Activated naive CD4-positive, alpha-beta T cell treated with anti-CD3 and anti-CD28 coated beads, Interleukin-2, amount 10 ng/mL, durations not matched to agents 7 days and 5 days (primary cell): ENCODE measurements at regions not wholly inside any gene's neighbourhood (a gene's known extent, or its start where the extent isn't known, plus 50 kb on each side); places are given as distances from the start of the nearest gene placed in this dataset.
A peak's percentile ranks its signal among the peaks of the same experiment; 100 is the strongest.
"Not testable (repeated sequence)": the region's sequence is repeated elsewhere in the genome, so short reads cannot be mapped to it uniquely, and the experiment has no call there.

Experiments used
- CTCF ChIA-PET: fragments of 350-600 bp; sonication (Branson Sonifier 250); formaldehyde crosslinking; loops from one replicate; lab custom pipeline; 2021; ENCODE audit warnings: antibody characterized with exemption; lab: Charles Lee
- DNase-seq: peaks from one replicate; pipeline ENCODE4 v3.0.0-alpha.2; 2020
- H3K27ac Mint-ChIP-seq: one replicate; pipeline ENCODE4 v1.8.0; 2021; ENCODE audit warnings: mild to moderate bottlenecking, moderate library complexity, mixed read lengths
- H3K27me3 Mint-ChIP-seq: one replicate; pipeline ENCODE4 v1.8.0; 2021; ENCODE audit warnings: mild to moderate bottlenecking, mixed read lengths
- H3K36me3 Mint-ChIP-seq: one replicate; pipeline ENCODE4 v1.8.0; 2021; ENCODE audit warnings: mixed read lengths
- H3K4me1 Mint-ChIP-seq: one replicate; pipeline ENCODE4 v1.8.0; 2021; ENCODE audit warnings: mixed read lengths
- H3K4me3 Mint-ChIP-seq: one replicate; pipeline ENCODE4 v1.8.0; 2021; ENCODE audit warnings: mild to moderate bottlenecking, moderate library complexity, mixed read lengths
- H3K9me3 Mint-ChIP-seq: one replicate; pipeline ENCODE4 v1.8.0; 2021; ENCODE audit warnings: mixed read lengths

DNA sequence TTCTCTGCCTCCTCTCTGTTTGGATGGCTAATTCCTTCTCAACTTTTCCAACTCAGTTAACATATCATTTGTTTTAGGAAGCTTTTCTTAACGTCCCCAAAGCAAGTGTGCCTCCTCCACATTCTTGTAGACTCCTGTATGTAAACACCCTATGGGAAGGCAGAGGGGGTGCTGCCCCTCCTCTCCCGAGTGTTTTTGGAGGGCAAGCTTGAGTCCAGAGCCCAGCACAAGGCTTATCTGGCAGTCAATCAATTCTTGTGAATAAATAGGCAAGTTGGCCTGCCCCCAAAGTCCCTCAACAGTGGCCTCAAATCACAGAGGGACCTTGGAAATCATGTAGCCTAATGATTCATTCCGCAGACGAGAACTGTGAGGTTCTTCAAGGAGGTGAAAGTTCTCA is 305.6 kb downstream of the RPS24 start:
- CTCF ChIA-PET, result no interaction called here
- Mint-ChIP-seq H3K36me3 (no peaks in the 10 kb centered on the region), H3K27me3 (peaks cover 12% of the 10 kb centered on the region), H3K4me1 (no peaks in the 10 kb centered on the region), H3K9me3 (peaks cover 1% of the 10 kb centered on the region), H3K4me3 (no peak overlapping the region), H3K27ac (no peak overlapping the region)
- DNase-seq, result no peak

DNA sequence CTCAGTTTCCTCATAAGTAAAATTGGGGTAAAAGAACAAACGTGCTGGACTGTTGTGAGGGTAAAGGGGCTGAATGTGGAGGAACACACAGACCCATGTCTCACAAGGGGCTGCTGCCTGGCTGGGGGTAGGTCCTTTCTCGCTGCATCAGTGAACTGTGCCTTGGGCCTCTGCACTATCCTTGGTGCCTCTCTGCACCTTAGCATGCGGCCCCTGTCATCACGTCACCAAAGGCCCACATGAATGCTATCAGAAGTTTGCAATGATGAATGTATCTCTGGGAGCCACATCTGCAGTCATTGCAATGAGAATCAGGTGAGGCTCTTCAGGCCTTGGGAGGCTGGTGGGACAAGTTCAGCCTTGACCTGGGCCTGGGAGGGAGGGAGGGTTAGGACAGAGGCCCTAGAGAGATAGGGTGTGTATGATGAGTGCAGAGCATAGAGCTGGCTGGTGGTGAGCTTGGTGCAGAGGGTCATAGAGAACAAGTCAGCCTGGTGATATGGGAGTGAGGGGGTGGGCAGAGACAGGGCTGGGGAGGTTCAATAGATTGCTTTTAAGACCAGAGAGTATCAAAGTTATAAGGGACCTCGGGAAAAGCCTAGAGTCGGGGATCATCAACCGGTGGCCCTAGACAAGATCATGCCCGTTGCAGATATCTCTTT is 308.4 kb downstream of the RPS24 start:
- H3K4me1 Mint-ChIP-seq, result no peaks in the 10 kb centered on the region
- H3K27ac Mint-ChIP-seq, result no peak overlapping the region
- DNase-seq, result peak; percentile 12
- peaks cover 1% of the 10 kb centered on the region for H3K9me3 Mint-ChIP-seq
- no peak overlapping the region for H3K4me3 Mint-ChIP-seq
- CTCF ChIA-PET, result no interaction called here
- H3K36me3 Mint-ChIP-seq, result no peaks in the 10 kb centered on the region
- H3K27me3 Mint-ChIP-seq, result peaks cover 12% of the 10 kb centered on the region

DNA sequence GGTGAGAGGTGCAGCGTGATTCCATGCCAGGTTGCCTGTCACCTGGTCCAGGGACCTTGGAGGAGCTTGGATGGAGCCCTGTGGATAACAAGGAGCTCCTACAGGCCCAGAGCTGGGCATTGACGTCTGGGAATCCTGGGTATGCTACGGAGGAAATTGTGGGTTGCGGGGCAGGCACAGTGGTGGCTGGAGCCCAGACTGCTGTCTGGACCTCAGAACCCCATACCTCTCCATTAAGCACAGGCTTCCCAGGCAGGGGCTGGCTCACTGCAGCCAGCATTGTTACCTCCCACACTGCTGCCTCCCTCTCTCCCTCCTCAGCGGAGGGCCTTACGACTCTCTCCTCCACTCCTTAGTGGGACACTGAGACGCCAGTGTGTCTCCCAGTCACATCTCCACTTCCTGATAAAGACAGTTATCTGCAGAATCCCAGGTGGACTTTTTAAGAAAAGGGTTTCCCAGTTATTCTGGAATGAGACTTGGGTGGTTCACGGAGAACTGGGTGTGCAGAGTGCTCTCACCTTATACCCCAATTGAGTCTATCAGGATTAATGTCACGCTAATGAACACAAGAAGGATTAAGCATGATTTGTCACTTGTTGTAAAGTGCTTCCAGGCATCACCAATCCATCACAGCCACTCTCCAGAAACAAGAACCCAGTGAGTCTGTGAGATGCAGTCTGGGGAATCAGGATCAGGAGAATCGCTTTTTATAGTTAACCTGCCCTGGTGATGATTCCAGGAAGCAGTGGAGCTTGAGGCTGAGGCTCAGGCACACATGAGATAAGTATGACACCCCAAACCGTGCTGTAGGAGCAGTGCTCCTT is 309.4 kb downstream of the RPS24 start:
- Mint-ChIP-seq H3K4me1 (no peaks in the 10 kb centered on the region), H3K36me3 (no peaks in the 10 kb centered on the region), H3K27ac (no peak overlapping the region), H3K27me3 (peaks cover 6% of the 10 kb centered on the region), H3K9me3 (no peaks in the 10 kb centered on the region), H3K4me3 (no peak overlapping the region)
- peak; percentile 8 for DNase-seq
- CTCF ChIA-PET, result no interaction called here

DNA sequence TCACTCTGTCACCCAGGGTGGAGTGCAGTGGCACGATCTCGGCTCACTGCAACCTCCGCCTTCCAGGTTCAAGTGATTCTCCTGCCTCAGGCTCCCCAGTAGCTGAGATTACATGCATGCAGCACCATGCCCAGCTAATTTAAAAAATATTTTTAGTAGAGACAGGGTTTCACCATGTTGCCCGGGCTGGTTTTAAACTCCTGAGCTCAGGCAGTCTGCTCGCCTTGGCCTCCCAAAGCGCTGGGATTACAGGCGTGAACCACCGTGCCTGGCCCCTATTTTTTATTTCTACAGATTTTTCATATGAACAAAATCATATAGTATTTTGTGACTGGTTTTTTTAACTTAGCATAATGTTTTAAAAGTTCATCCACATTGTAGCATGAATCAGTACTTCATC is 310.6 kb downstream of the RPS24 start:
- H3K27me3 Mint-ChIP-seq, result peaks cover 11% of the 10 kb centered on the region
- H3K4me3 Mint-ChIP-seq, CTCF ChIA-PET, H3K27ac Mint-ChIP-seq, H3K36me3 Mint-ChIP-seq, H3K4me1 Mint-ChIP-seq, DNase-seq, H3K9me3 Mint-ChIP-seq: not testable (repeated sequence)

DNA sequence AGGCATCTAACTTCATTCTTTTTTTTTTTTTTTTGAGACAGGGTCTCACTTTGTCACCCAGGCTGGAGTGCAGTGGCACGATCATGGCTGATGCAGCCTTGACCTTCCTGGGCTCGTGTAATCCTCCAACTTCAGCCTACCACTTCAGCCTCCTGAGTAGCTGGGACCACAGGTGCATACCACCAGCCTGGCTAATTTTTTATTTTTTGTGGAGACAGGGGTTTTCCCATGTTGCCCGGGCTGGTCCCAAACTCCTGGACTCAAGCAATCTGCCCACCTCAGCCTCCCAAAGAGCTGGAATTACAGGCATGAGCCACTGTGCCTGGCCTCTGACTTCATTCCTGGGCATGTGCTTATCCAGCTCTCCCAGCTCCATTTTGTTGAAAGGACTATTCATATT is 311.9 kb downstream of the RPS24 start:
- H3K4me1 Mint-ChIP-seq, H3K4me3 Mint-ChIP-seq, H3K9me3 Mint-ChIP-seq, H3K36me3 Mint-ChIP-seq, CTCF ChIA-PET, H3K27ac Mint-ChIP-seq, DNase-seq: not testable (repeated sequence)
- H3K27me3 Mint-ChIP-seq, result peaks cover 11% of the 10 kb centered on the region

DNA sequence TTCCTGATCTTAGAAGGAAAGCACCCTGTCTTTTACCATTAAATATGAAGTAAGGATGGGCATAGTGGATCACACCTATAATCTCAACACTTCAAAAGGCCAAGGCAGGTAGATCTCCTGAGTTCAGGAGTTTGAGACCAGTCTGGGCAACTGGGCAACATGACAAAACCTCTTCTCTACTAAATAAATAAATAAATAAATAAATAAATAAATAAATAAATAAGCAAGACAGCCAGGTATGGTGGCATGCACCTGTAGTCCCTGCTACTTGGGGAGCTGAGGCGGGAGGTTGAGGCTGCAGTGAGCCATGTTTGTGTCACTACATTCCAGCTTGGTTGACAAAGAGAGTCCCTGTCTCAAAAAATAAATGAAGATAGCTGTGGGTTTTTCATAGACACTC is 313.1 kb downstream of the RPS24 start:
- DNase-seq, result no peak
- no peaks in the 10 kb centered on the region for H3K9me3 Mint-ChIP-seq
- H3K27me3 Mint-ChIP-seq, result peaks cover 11% of the 10 kb centered on the region
- no peaks in the 10 kb centered on the region for H3K4me1 Mint-ChIP-seq
- CTCF ChIA-PET, result no interaction called here
- H3K4me3 Mint-ChIP-seq, result no peak overlapping the region
- no peaks in the 10 kb centered on the region for H3K36me3 Mint-ChIP-seq
- no peak overlapping the region for H3K27ac Mint-ChIP-seq

DNA sequence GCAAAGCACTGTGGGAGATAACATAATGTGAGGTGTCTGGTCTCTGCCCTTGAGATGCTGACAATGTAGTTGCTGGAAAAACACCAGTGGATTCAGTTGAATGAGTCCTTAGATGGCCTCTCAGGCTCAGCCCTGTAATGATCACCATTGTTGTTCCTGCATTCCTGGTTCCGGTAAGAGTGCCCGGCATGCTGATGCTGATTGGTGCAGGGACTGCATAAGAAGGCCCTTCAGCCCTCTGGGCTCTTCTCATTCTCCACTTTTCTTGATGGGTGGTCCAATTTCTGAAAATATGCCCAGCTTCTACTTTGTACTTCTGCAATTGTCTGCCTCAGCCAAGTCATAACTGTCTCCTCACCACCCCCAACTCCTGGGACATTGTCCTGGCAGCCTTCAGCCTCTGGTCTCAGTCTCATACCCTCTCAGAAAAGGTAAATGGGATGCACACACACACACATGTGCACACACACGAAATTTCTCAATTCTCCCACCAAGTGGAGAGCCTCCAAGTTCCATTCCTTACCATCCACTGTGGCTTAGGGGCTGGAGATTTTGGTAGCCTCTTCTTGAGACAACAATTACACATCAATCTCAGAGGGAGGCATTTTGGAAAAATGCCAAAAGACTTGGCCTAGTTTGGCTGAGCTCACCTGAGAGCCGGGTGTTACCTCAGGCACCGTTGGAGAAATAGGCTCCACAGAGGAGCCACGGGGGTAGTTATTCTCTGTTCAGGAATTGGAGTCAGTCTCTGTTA is 314.9 kb downstream of the RPS24 start:
- Mint-ChIP-seq H3K27ac (no peak overlapping the region), H3K9me3 (no peaks in the 10 kb centered on the region), H3K36me3 (no peaks in the 10 kb centered on the region), H3K4me1 (no peaks in the 10 kb centered on the region), H3K4me3 (no peak overlapping the region), H3K27me3 (peaks cover 5% of the 10 kb centered on the region)
- DNase-seq, result no peak
- CTCF ChIA-PET, result no interaction called here

DNA sequence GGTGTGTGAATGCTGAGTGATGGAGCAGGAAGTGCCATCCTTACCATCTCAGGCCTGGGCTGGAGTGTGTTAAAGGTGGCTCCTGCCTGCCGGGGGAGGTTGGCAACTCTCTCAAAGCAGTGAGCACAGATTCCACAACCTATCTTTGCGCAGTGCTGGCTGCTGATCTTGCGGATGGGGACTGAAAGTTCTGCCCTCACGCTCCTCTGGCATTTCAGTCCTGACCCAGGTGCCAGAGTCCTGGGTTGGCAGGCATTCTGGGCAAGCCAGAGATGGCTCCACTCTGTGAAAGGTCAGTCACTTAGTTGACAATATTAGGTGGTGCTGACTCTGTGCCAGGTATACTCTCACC is 315.5 kb downstream of the RPS24 start:
- Mint-ChIP-seq H3K4me3 (no peak overlapping the region), H3K4me1 (no peaks in the 10 kb centered on the region), H3K27me3 (peaks cover 5% of the 10 kb centered on the region), H3K36me3 (no peaks in the 10 kb centered on the region), H3K27ac (no peak overlapping the region), H3K9me3 (no peaks in the 10 kb centered on the region)
- DNase-seq, result peak; percentile 1
- CTCF ChIA-PET, result no interaction called here

DNA sequence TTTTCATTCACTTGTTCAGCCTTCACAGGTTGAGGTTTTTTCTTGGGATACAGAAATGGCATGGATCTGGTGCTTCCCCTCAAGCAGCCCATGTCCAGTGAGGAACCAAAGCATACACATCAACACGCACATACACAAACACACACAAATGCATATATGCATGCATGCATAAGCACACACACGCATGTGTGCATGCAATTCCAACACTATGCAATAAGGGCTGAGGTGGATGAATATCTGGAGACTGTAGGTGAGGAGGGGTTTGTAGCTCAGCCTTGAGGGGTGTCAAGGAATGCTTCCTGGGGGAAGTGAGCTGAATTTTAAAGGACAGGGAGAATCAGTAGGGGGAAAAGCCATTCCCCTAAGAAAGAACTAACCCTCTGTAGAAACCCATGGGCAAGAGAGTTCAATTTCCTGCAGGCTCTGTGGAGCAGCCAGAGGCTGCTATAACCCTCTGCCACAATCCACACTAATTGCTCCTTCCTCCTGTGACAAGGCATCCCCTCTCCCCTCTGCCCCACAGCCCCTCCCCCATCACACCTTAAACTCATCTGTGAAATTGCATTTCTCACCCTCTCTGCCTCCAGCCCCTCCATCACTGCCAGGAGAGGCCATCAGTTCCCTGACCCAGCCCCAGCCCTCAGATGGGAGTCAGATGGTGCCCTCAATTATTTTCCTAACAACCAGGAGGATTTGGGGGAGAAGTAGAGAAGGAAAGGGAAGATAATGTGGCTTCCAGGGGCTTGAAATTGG is 316.4 kb downstream of the RPS24 start:
- CTCF ChIA-PET, result interaction anchor here (1.1 kb wide), 1 partner anchor 306 kb away, joined by 3 read pairs; no protein-coding TSS in a partner anchor
- H3K27ac Mint-ChIP-seq, result no peak overlapping the region

DNA sequence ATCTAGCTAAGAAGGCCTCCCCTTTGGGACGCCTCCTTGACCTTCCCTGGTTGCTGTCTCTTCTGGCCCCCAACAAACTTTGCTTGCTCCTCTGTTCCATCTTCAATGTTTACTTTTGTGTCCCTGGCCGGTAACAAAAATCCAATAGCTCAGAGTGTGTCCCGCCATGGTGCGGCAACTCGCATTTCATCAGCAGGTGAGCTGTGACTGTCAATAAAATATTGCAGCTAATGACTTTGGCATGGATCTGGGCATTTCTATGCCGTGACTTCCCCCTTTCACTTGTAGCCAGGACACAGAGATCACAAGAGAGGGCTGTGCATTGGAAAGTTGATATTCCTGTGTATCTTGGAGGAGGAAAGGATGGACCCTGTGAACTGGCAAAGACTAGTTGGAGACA is 317.6 kb downstream of the RPS24 start:
- CTCF ChIA-PET, result no interaction called here
- H3K36me3 Mint-ChIP-seq, result no peaks in the 10 kb centered on the region

More for the DNA sequence above, 316.4 kb downstream of the RPS24 start:
- Mint-ChIP-seq H3K9me3 (no peaks in the 10 kb centered on the region), H3K36me3 (no peaks in the 10 kb centered on the region), H3K4me3 (no peak overlapping the region), H3K27me3 (peaks cover 5% of the 10 kb centered on the region), H3K4me1 (no peaks in the 10 kb centered on the region)
- DNase-seq, result peak; percentile 1

DNA sequence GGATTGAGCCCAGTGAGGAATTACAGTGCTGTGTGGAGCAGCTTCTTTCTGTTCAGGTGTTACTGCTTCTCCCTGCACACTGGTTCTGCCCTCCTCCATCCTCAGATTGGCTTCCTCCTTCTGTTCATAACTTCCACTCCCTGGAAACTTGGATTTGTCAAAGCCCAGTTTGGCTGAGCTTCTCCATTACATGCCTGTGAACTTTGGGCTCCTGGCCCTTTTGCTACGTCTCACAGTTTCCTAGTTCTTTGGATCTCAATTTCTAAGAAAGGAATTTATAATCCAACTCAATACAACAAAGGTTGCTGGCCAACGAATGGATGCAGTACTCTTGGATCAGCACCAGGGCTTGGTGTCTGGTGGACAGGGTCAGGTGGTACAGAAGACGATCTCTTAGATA is 318.1 kb downstream of the RPS24 start:
- CTCF ChIA-PET, result no interaction called here

More for the DNA sequence above, 317.6 kb downstream of the RPS24 start:
- peaks cover 5% of the 10 kb centered on the region for H3K27me3 Mint-ChIP-seq
- DNase-seq, result peak; percentile 3
- no peak overlapping the region for H3K27ac Mint-ChIP-seq
- no peak overlapping the region for H3K4me3 Mint-ChIP-seq
- H3K9me3 Mint-ChIP-seq, result no peaks in the 10 kb centered on the region
- H3K4me1 Mint-ChIP-seq, result no peaks in the 10 kb centered on the region

DNA sequence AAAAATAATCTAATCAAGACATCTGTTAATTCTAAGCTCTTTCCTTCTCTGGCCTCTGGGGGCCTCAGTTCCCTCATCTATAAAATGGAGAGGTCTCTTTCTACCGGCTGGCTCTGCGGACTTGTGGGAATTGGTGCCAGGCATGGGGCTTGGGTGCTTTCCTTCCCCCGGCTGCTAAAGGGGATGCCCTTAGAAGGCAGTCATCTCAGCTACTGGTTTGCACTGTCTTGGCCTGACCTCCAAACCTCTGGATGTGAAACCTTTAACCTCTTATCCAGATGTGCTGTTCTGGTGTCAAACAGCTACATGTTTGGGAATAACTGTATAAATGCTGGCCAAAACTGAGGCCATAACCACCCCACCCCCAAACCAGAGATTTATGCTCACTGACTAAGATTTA is 320.0 kb downstream of the RPS24 start:
- CTCF ChIA-PET, result interaction anchor here (1.0 to 1.2 kb wide), 2 partner anchors 9 to 11 kb away, joined by 3 read pairs; no protein-coding TSS in a partner anchor
- H3K9me3 Mint-ChIP-seq, result no peaks in the 10 kb centered on the region

More for the DNA sequence above, 318.1 kb downstream of the RPS24 start:
- H3K27ac Mint-ChIP-seq, result no peak overlapping the region
- no peak overlapping the region for H3K4me3 Mint-ChIP-seq
- no peaks in the 10 kb centered on the region for H3K9me3 Mint-ChIP-seq
- no peaks in the 10 kb centered on the region for H3K36me3 Mint-ChIP-seq
- no peak for DNase-seq
- H3K27me3 Mint-ChIP-seq, result peaks cover 5% of the 10 kb centered on the region
- H3K4me1 Mint-ChIP-seq, result no peaks in the 10 kb centered on the region

DNA sequence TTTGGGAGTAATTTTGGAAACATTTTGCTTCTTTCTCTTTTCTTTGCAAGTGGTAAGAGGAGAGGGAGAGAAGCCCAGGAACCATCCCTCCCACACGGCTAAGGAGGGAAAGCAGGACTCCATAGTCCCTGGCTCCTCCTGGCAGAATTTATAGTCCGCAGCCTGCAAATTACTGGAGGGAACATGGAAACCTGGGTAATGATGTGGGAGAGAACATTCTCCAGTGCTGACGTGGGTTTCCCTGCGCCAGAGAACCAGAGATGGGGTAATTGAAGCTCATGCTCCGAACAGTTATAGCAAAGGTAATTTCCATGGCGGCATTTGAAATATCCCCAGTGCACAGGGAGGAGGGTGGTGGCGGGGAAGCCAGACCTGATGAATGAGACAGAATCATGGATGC is 320.4 kb downstream of the RPS24 start:
- H3K27me3 Mint-ChIP-seq, result peaks cover 11% of the 10 kb centered on the region
- CTCF ChIA-PET, result interaction anchor here (1.0 to 1.2 kb wide), 2 partner anchors 8 to 11 kb away, joined by 3 read pairs; no protein-coding TSS in a partner anchor
- DNase-seq, result no peak
- no peaks in the 10 kb centered on the region for H3K36me3 Mint-ChIP-seq
- H3K4me1 Mint-ChIP-seq, result no peaks in the 10 kb centered on the region
- no peak overlapping the region for H3K27ac Mint-ChIP-seq
- H3K9me3 Mint-ChIP-seq, result no peaks in the 10 kb centered on the region
- H3K4me3 Mint-ChIP-seq, result no peak overlapping the region

More for the DNA sequence above, 320.0 kb downstream of the RPS24 start:
- no peak overlapping the region for H3K27ac Mint-ChIP-seq
- no peak overlapping the region for H3K4me3 Mint-ChIP-seq
- peaks cover 11% of the 10 kb centered on the region for H3K27me3 Mint-ChIP-seq
- H3K4me1 Mint-ChIP-seq, result no peaks in the 10 kb centered on the region
- no peak for DNase-seq
- no peaks in the 10 kb centered on the region for H3K36me3 Mint-ChIP-seq
